ENCODE measurements at regions not wholly inside any gene's neighbourhood (a gene's known extent, or its start where the extent isn't known, plus 50 kb on each side); places are given as distances from the start of the nearest gene placed in this dataset.

DNA sequence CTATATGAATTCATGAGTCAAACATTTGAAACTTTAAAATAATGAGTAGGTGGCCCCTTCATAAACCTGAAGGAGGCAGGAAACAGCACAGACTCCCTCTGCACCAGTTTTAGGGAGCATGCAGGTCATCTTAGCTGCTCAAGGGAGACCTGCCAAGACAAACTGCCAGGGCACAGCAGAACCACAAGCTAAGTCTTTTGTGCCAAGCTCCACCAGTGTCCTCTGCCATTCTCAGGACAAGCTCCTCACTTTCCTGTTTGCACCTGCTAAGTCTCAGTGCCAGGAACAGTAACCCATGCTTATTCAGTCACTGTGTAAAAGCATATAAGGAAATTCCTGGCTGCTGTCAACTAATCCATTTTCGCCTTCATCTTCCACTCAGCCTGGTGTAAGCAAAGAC is 368.9 kb downstream of the SEC16B start:
- TF ChIP-seq, protein P1, sequence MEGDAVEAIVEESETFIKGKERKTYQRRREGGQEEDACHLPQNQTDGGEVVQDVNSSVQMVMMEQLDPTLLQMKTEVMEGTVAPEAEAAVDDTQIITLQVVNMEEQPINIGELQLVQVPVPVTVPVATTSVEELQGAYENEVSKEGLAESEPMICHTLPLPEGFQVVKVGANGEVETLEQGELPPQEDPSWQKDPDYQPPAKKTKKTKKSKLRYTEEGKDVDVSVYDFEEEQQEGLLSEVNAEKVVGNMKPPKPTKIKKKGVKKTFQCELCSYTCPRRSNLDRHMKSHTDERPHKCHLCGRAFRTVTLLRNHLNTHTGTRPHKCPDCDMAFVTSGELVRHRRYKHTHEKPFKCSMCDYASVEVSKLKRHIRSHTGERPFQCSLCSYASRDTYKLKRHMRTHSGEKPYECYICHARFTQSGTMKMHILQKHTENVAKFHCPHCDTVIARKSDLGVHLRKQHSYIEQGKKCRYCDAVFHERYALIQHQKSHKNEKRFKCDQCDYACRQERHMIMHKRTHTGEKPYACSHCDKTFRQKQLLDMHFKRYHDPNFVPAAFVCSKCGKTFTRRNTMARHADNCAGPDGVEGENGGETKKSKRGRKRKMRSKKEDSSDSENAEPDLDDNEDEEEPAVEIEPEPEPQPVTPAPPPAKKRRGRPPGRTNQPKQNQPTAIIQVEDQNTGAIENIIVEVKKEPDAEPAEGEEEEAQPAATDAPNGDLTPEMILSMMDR (IDR thresholded peaks at IDR 0.05), result no peak
- TF ChIP-seq POLR2A (IDR thresholded peaks at IDR 0.05), result no peak
